Transverse colon (tissue), 3 donors: ENCODE measurements at regions not wholly inside any gene's neighbourhood (a gene's known extent, or its start where the extent isn't known, plus 50 kb on each side); places are given as distances from the start of the nearest gene placed in this dataset.

ENCODE experiments used
- EP300 ChIP-seq: sonication (generic); formaldehyde crosslinking; IDR thresholded peaks from one replicate; pipeline ENCODE4 v1.6.1; 2017; ENCODE audit warnings: antibody characterized with exemption, low read depth
- TF ChIP-seq, protein P1 (sequence below), 5 experiments: fragments of 200-600 bp in 3 of 5; fragments of 450-650 bp in 2 of 5; sonication (generic) in 3 of 5; IDR thresholded peaks; 1 replicate in 2 of 5; 2 replicates in 3 of 5; pipeline ENCODE4 v1.5.1; 2016 to 2017; ENCODE audit warnings: antibody characterized with exemption in 5 of 5, inconsistent platforms in 3 of 5, mild to moderate bottlenecking in 2 of 5, moderate library complexity in 1 of 5

DNA sequence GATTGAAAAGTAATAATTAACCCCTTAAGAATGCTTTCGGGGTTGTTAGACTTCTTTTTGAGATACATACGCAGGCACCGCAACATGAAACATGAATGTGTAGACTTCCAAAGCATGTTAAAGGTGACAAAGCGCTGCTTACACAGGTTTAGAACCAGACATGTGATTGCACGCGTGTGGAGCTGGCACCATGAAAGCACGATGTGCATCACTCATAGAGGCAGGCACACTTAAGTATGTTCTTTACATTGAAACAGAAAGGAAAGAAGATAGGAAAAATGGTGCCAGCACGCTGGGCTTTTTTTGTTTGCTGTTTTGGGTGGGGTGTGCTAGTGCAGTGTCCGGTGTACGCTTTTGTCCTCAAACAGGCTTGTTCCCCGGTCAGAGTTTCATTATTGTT lies 83.6 kb upstream of the PPARA start:
- TF ChIP-seq, protein P1, sequence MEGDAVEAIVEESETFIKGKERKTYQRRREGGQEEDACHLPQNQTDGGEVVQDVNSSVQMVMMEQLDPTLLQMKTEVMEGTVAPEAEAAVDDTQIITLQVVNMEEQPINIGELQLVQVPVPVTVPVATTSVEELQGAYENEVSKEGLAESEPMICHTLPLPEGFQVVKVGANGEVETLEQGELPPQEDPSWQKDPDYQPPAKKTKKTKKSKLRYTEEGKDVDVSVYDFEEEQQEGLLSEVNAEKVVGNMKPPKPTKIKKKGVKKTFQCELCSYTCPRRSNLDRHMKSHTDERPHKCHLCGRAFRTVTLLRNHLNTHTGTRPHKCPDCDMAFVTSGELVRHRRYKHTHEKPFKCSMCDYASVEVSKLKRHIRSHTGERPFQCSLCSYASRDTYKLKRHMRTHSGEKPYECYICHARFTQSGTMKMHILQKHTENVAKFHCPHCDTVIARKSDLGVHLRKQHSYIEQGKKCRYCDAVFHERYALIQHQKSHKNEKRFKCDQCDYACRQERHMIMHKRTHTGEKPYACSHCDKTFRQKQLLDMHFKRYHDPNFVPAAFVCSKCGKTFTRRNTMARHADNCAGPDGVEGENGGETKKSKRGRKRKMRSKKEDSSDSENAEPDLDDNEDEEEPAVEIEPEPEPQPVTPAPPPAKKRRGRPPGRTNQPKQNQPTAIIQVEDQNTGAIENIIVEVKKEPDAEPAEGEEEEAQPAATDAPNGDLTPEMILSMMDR (IDR thresholded peaks at IDR 0.05) = no peak
- no peak for TF ChIP-seq EP300
